HCT116 (cell line): ENCODE measurements at regions not wholly inside any gene's neighbourhood (a gene's known extent, or its start where the extent isn't known, plus 50 kb on each side); places are given as distances from the start of the nearest gene placed in this dataset.

Experiments
- ATAC-seq: fragments of 200-7000 bp; cut with Tn5 transposase; 2 replicates; pipeline ENCODE4 v1.9.1; 2020; ENCODE audit warnings: mild to moderate bottlenecking, moderate library complexity
- BruUV-seq: library from RNA; stranded (reverse); fragments of 400-500 nt; replicated peaks from 2 replicates; lab custom pipeline; 2021; lab: Mats Ljungman, UMichigan
- CTCF ChIA-PET: fragments of 300-600 bp; sonication (Branson Sonifier 250); formaldehyde crosslinking; loops from one replicate; lab custom pipeline; 2021; ENCODE audit warnings: antibody characterized with exemption; lab: Charles Lee
- POLR2A ChIA-PET: fragments of 300-600, 350-600 bp; sonication (Branson Sonifier 250); formaldehyde crosslinking; loops from one replicate; lab custom pipeline; 2021; ENCODE audit warnings: antibody characterized with exemption; lab: Charles Lee
- RAD21 ChIA-PET, 2 experiments: fragments of 300-600 bp; sonication (Branson Sonifier 250); formaldehyde crosslinking; loops; one replicate each; lab custom pipeline; 2023; ENCODE audit warnings: low total read pairs in 2 of 2; ENCODE audit not compliant: uncharacterized antibody in 2 of 2, unreplicated experiment in 2 of 2, low non-redundant PET in 1 of 2; lab: Charles Lee
- DNase-seq: peaks from one replicate; pipeline ENCODE4 v3.0.0-alpha.2; 2010; ENCODE audit warnings: low read depth, low spot score
- H2AFZ ChIP-seq: fragments of 200-600 bp; shearing (Covaris generic), sonication (generic); 2 replicates; pipeline ENCODE4 v1.6.1; 2017; ENCODE audit warnings: low read depth, mixed run types, mixed read lengths, antibody characterized with exemption, low read length; ENCODE audit not compliant: poor library complexity, severe bottlenecking
- H3K27ac ChIP-seq: 2 replicates; pipeline ENCODE4 v1.5.1; 2012; ENCODE audit warnings: low read depth, low read length
- H3K27me3 ChIP-seq: fragments of 200-600 bp; sonication (generic); 2 replicates; pipeline ENCODE4 v1.6.1; 2016; ENCODE audit warnings: mixed run types, low read length, mixed read lengths; ENCODE audit not compliant: insufficient read depth
- H3K36me3 ChIP-seq, 2 experiments: fragments of 200-500 bp in 1 of 2; fragments of 200-600 bp in 1 of 2; sonication (Bioruptor generic) in 1 of 2; sonication (generic) in 1 of 2; 2 replicates each; pipeline versions ENCODE4 v1.5.1 to v1.6.1; 2014 to 2016; ENCODE audit warnings: low read length in 2 of 2, inconsistent platforms in 1 of 2, mixed read lengths in 1 of 2, mixed run types in 1 of 2; ENCODE audit not compliant: insufficient read depth in 2 of 2, control insufficient read depth in 1 of 2
- H3K4me1 ChIP-seq, 2 experiments: fragments of 200-600 bp in 1 of 2; sonication (generic) in 1 of 2; 2 replicates each; pipeline versions ENCODE4 v1.5.1 to v1.6.1; 2012 to 2017; ENCODE audit warnings: low read length in 2 of 2, inconsistent platforms in 1 of 2, mild to moderate bottlenecking in 1 of 2, mixed read lengths in 1 of 2, mixed run types in 1 of 2, moderate library complexity in 1 of 2; ENCODE audit not compliant: insufficient read depth in 2 of 2, control insufficient read depth in 1 of 2
- H3K4me2 ChIP-seq: fragments of 200-600 bp; sonication (generic); 2 replicates; pipeline ENCODE4 v1.6.1; 2017; ENCODE audit warnings: mixed run types, low read length, mixed read lengths
- H3K4me3 ChIP-seq, 2 experiments: fragments of 200-600 bp in 1 of 2; sonication (generic) in 1 of 2; replicated peaks in 1 of 2; 2 replicates each; pipeline ENCODE4 v1.5.1; 2011 to 2016; ENCODE audit warnings: low read length in 2 of 2, control low read depth in 1 of 2, low read depth in 1 of 2, mild to moderate bottlenecking in 1 of 2, mixed read lengths in 1 of 2, mixed run types in 1 of 2
- H3K79me2 ChIP-seq: fragments of 200-600 bp; sonication (generic); 2 replicates; pipeline ENCODE4 v1.6.1; 2017; ENCODE audit warnings: mild to moderate bottlenecking, mixed run types, low read length, moderate library complexity, mixed read lengths; ENCODE audit not compliant: insufficient read depth
- H3K9ac ChIP-seq: fragments of 200-600 bp; sonication (generic); 2 replicates; pipeline ENCODE4 v1.6.1; 2016; ENCODE audit warnings: low read length, mixed read lengths
- H3K9me2 ChIP-seq: fragments of 200-600 bp; sonication (generic), shearing (Covaris generic); 2 replicates; pipeline ENCODE4 v1.6.1; 2017; ENCODE audit warnings: mixed run types, mild to moderate bottlenecking, moderate library complexity; ENCODE audit not compliant: insufficient read depth
- H3K9me3 ChIP-seq, 2 experiments: fragments of 200-500 bp in 1 of 2; fragments of 200-600 bp in 1 of 2; sonication (Bioruptor generic) in 1 of 2; sonication (generic) in 1 of 2; 2 replicates each; pipeline ENCODE4 v1.6.1; 2014 to 2017; ENCODE audit warnings: low read length in 2 of 2, mixed read lengths in 2 of 2, inconsistent platforms in 1 of 2, low read depth in 1 of 2, mild to moderate bottlenecking in 1 of 2, mixed run types in 1 of 2, moderate library complexity in 1 of 2; ENCODE audit not compliant: control insufficient read depth in 1 of 2, insufficient read depth in 1 of 2
- H4K20me1 ChIP-seq: fragments of 200-600 bp; sonication (generic), shearing (Covaris generic); 2 replicates; pipeline ENCODE4 v1.6.1; 2017; ENCODE audit warnings: mixed run types, mild to moderate bottlenecking, moderate library complexity; ENCODE audit not compliant: insufficient read depth
- CTCF ChIP-seq, 3 experiments: fragments of 200-600 bp in 1 of 3; sonication (generic) in 1 of 3; IDR thresholded peaks in 2 of 3; conservative IDR thresholded peaks in 1 of 3; 2 replicates each; pipeline ENCODE4 v1.5.1; 2012 to 2017; ENCODE audit warnings: low read depth in 2 of 3, low read length in 2 of 3, antibody characterized with exemption in 1 of 3, borderline replicate concordance in 1 of 3, control low read depth in 1 of 3, mild to moderate bottlenecking in 1 of 3, mixed read lengths in 1 of 3, mixed run types in 1 of 3, moderate library complexity in 1 of 3; ENCODE audit not compliant: insufficient read depth in 1 of 3
- EGR1 ChIP-seq: IDR thresholded peaks from 2 replicates; pipeline ENCODE4 v1.6.1; 2012; ENCODE audit warnings: low read depth
- ELF1 ChIP-seq: IDR thresholded peaks from 2 replicates; pipeline ENCODE4 v1.6.1; 2012; ENCODE audit warnings: low read depth, borderline replicate concordance
- EZH2 ChIP-seq: fragments of 200-600 bp; sonication (generic); IDR thresholded peaks from 2 replicates; pipeline ENCODE4 v1.6.1; 2017; ENCODE audit warnings: antibody characterized with exemption, mixed run types
- JUND ChIP-seq: IDR thresholded peaks from 2 replicates; pipeline ENCODE4 v1.6.1; 2012
- POLR2A ChIP-seq: IDR thresholded peaks from 2 replicates; pipeline ENCODE4 v1.7.0; 2011; ENCODE audit warnings: borderline replicate concordance; ENCODE audit not compliant: insufficient read depth, insufficient read length; ENCODE audit errors: extremely low read depth
- RAD21 ChIP-seq: IDR thresholded peaks from 2 replicates; pipeline ENCODE4 v1.6.1; 2012; ENCODE audit warnings: low read depth, mild to moderate bottlenecking
- REST ChIP-seq: IDR thresholded peaks from 2 replicates; pipeline ENCODE4 v1.6.1; 2012; ENCODE audit warnings: low read depth
- TCF7L2 ChIP-seq: IDR thresholded peaks from 2 replicates; pipeline ENCODE4 v1.7.0; 2011; ENCODE audit warnings: borderline replicate concordance, inconsistent platforms; ENCODE audit not compliant: insufficient read depth, insufficient read length; ENCODE audit errors: extremely low read depth
- YY1 ChIP-seq: IDR thresholded peaks from 2 replicates; pipeline ENCODE4 v1.6.1; 2011; ENCODE audit warnings: low read length, low read depth, moderate library complexity, mild to moderate bottlenecking; ENCODE audit not compliant: insufficient replicate concordance; ENCODE audit errors: extremely low read depth
- ZBTB33 ChIP-seq: IDR thresholded peaks from 2 replicates; pipeline ENCODE4 v1.6.1; 2011; ENCODE audit warnings: mild to moderate bottlenecking, low read length, moderate library complexity; ENCODE audit not compliant: insufficient replicate concordance; ENCODE audit errors: extremely low read depth
- ZFX ChIP-seq: fragments of 450-650 bp; IDR thresholded peaks from 2 replicates; pipeline ENCODE4 v1.6.1; 2017
- intact Hi-C: fragments of 100-400 bp; cut with micrococcal nuclease; formaldehyde crosslinking; loops from 2 replicates; pipeline ENCODE4 v1.10.0; 2022

GRCh38 chr14:42548349-42548748, 941.7 kb downstream of the LRFN5 start:
- Histone ChIP-seq H3K36me3 (no peaks in the 10 kb centered on the region), H3K9me3 (no peaks in the 10 kb centered on the region; a peak in 1 of 4 replicates), H3K79me2 (no peaks in the 10 kb centered on the region)
- no peak for TF ChIP-seq ELF1
- no peak for TF ChIP-seq EZH2
- TF ChIP-seq ZFX, result no peak
- no peak for TF ChIP-seq REST
- no peak for TF ChIP-seq YY1
- no peak for TF ChIP-seq ZBTB33
- no peak for TF ChIP-seq EGR1
- no peak for TF ChIP-seq POLR2A
- TF ChIP-seq TCF7L2, result no peak
- no peak for TF ChIP-seq CTCF (IDR thresholded peaks at IDR 0.05 in 2 of 3, conservative IDR thresholded peaks at IDR 0.05 in 1 of 3; ENCODE audit: borderline replicate concordance in 1 of 3, insufficient read depth in 1 of 3, low read depth in 2 of 3, low read length in 2 of 3)
- TF ChIP-seq RAD21, result no peak
- no peak for TF ChIP-seq JUND
- TF ChIP-seq, all 23 proteins: peak for 0
- Histone ChIP-seq H3K4me2 (no peak overlapping the region), H4K20me1 (no peaks in the 10 kb centered on the region), H3K27me3 (no peaks in the 10 kb centered on the region), H3K27ac (no peak overlapping the region), H3K9ac (no peak overlapping the region), H3K4me1 (no peaks in the 10 kb centered on the region), H3K4me3 (no peak overlapping the region), H3K9me2 (no peaks in the 10 kb centered on the region), H2AFZ (no peak overlapping the region)
- no TSS peak for BruUV-seq
- ChIA-PET RAD21 (no interaction called here), POLR2A (no interaction called here), CTCF (no interaction called here)
- ATAC-seq, result no peak
- DNase-seq, result no peak
- intact Hi-C loops, result no loop called here
